Keratinocyte (primary cell): ENCODE measurements at regions not wholly inside any gene's neighbourhood (a gene's known extent, or its start where the extent isn't known, plus 50 kb on each side); places are given as distances from the start of the nearest gene placed in this dataset.

ENCODE experiments used
- DNase-seq: peaks from one replicate; pipeline ENCODE4 v3.0.0-alpha.2; 2011; ENCODE audit warnings: low read depth, missing footprints, low spot score
- FAIRE-seq: peaks from 2 replicates; lab custom pipeline; 2011; peaks lifted over from hg19 to GRCh38; lab: Jason Lieb, UNC
- H2AFZ ChIP-seq: 2 replicates; pipeline ENCODE4 v1.6.0; 2012; ENCODE audit warnings: low read length, control low read depth, inconsistent platforms; ENCODE audit not compliant: control insufficient read depth
- H3K27ac ChIP-seq: 2 replicates; pipeline ENCODE4 v1.5.1; 2011; ENCODE audit warnings: low read length; ENCODE audit not compliant: control insufficient read depth, insufficient read depth
- H3K27me3 ChIP-seq: 3 replicates; pipeline ENCODE4 v1.6.0; 2011; ENCODE audit warnings: low read length; ENCODE audit not compliant: control insufficient read depth, insufficient read depth; ENCODE audit errors: extremely low read depth
- H3K36me3 ChIP-seq, 2 experiments: 2 replicates in 1 of 2; 3 replicates in 1 of 2; pipeline ENCODE4 v1.5.1; 2011; ENCODE audit warnings: low read length in 2 of 2, mild to moderate bottlenecking in 1 of 2; ENCODE audit not compliant: control insufficient read depth in 2 of 2, insufficient read depth in 2 of 2; ENCODE audit errors: extremely low read depth in 1 of 2
- H3K4me1 ChIP-seq: 3 replicates; pipeline ENCODE4 v1.5.1; 2011; ENCODE audit warnings: low read length; ENCODE audit not compliant: control insufficient read depth, insufficient read depth; ENCODE audit errors: extremely low read depth
- H3K4me2 ChIP-seq: 3 replicates; pipeline ENCODE4 v1.6.0; 2011; ENCODE audit warnings: low read depth, low read length; ENCODE audit not compliant: control insufficient read depth, insufficient read depth; ENCODE audit errors: extremely low read depth
- H3K4me3 ChIP-seq, 3 experiments: fragments of 200-600 bp in 1 of 3; sonication (generic) in 1 of 3; 2 replicates in 2 of 3; 3 replicates in 1 of 3; pipeline ENCODE4 v1.5.1; 2011 to 2016; ENCODE audit warnings: low read length in 3 of 3, mild to moderate bottlenecking in 3 of 3, control low read depth in 2 of 3, inconsistent platforms in 1 of 3, low read depth in 1 of 3, mixed read lengths in 1 of 3, mixed run types in 1 of 3, moderate library complexity in 1 of 3; ENCODE audit not compliant: control insufficient read depth in 2 of 3, insufficient read depth in 2 of 3; ENCODE audit errors: extremely low read depth in 1 of 3
- H3K79me2 ChIP-seq: 2 replicates; pipeline ENCODE4 v1.6.0; 2012; ENCODE audit warnings: low read length; ENCODE audit not compliant: control insufficient read depth, insufficient read depth
- H3K9ac ChIP-seq: 3 replicates; pipeline ENCODE4 v1.6.0; 2011; ENCODE audit warnings: low read length; ENCODE audit not compliant: control insufficient read depth, insufficient read depth; ENCODE audit errors: extremely low read depth
- H3K9me1 ChIP-seq: 3 replicates; pipeline ENCODE4 v1.6.0; 2011; ENCODE audit warnings: low read length; ENCODE audit not compliant: control insufficient read depth, insufficient read depth; ENCODE audit errors: extremely low read depth
- H3K9me3 ChIP-seq: 2 replicates; pipeline ENCODE4 v1.5.1; 2012; ENCODE audit warnings: low read depth, low read length; ENCODE audit not compliant: control insufficient read depth
- H4K20me1 ChIP-seq: 3 replicates; pipeline ENCODE4 v1.6.0; 2011; ENCODE audit warnings: low read length; ENCODE audit not compliant: control insufficient read depth, insufficient read depth; ENCODE audit errors: extremely low read depth
- CTCF ChIP-seq, 3 experiments: IDR thresholded peaks in 1 of 3; conservative IDR thresholded peaks in 1 of 3; optimal IDR thresholded peaks in 1 of 3; 2 replicates in 2 of 3; 3 replicates in 1 of 3; pipeline versions ENCODE3 to v1.5.1; 2011; ENCODE audit warnings: low read length in 3 of 3, mild to moderate bottlenecking in 3 of 3, moderate library complexity in 2 of 3, control low read depth in 1 of 3, inconsistent platforms in 1 of 3; ENCODE audit not compliant: insufficient read depth in 2 of 3; ENCODE audit errors: extremely low read depth in 1 of 3
- EZH2 ChIP-seq: IDR thresholded peaks from one replicate; pipeline ENCODE4 v1.6.1; 2012; ENCODE audit warnings: inconsistent platforms, mild to moderate bottlenecking, low read length, moderate library complexity
- dilution Hi-C: fragments of 300-500 bp; cut with MboI; formaldehyde crosslinking; loops from one replicate; pipeline ENCODE4 v1.7.0; 2020; ENCODE audit warnings: low sequenced_read_pairs; ENCODE audit not compliant: extremely low pct_ligation_motif_present

- H3K79me2 ChIP-seq, result no peaks in the 10 kb centered on the region
- H3K27ac ChIP-seq, result peak overlapping the region; percentile 83
- no peaks in the 10 kb centered on the region for H3K9me3 ChIP-seq
- H3K4me3 ChIP-seq, result no peak overlapping the region
- dilution Hi-C loops, result no loop called here
- H4K20me1 ChIP-seq, result no peaks in the 10 kb centered on the region
- no peaks in the 10 kb centered on the region for H3K9me1 ChIP-seq
- peak; percentile 48 for FAIRE-seq
- peak; percentile 33 for DNase-seq
- no peak overlapping the region for H2AFZ ChIP-seq
- peaks cover 33% of the 10 kb centered on the region for H3K4me1 ChIP-seq
- no peaks in the 10 kb centered on the region for H3K27me3 ChIP-seq
- no peak overlapping the region for H3K9ac ChIP-seq
- H3K36me3 ChIP-seq, result no peaks in the 10 kb centered on the region
- peak overlapping the region; percentile 39 for H3K4me2 ChIP-seq
- no peak for TF ChIP-seq EZH2
- TF ChIP-seq CTCF (optimal IDR thresholded peaks at IDR 0.05 in 1 of 3, IDR thresholded peaks at IDR 0.05 in 1 of 3, conservative IDR thresholded peaks at IDR 0.05 in 1 of 3; ENCODE audit: extremely low read depth in 1 of 3, insufficient read depth in 2 of 3, low read length in 3 of 3), result no peak
Observed at GRCh38 chr18:55857409-55857808, 269.4 kb upstream of the TCF4 start.

- no peaks in the 10 kb centered on the region for H3K79me2 ChIP-seq
- DNase-seq (no peak), FAIRE-seq (no peak)
- H3K9me1 ChIP-seq, result no peaks in the 10 kb centered on the region
- H3K4me2 ChIP-seq, result peak overlapping the region; percentile 66
- H2AFZ ChIP-seq, result no peak overlapping the region
- no peak for TF ChIP-seq EZH2
- no peak for TF ChIP-seq CTCF (optimal IDR thresholded peaks at IDR 0.05 in 1 of 3, IDR thresholded peaks at IDR 0.05 in 1 of 3, conservative IDR thresholded peaks at IDR 0.05 in 1 of 3; ENCODE audit: extremely low read depth in 1 of 3, insufficient read depth in 2 of 3, low read length in 3 of 3)
- dilution Hi-C loops, result no loop called here
- H3K9me3 ChIP-seq, result no peaks in the 10 kb centered on the region
- H3K9ac ChIP-seq, result no peak overlapping the region
- no peaks in the 10 kb centered on the region for H3K27me3 ChIP-seq
- no peaks in the 10 kb centered on the region for H3K36me3 ChIP-seq
- peaks cover 33% of the 10 kb centered on the region for H3K4me1 ChIP-seq
- H4K20me1 ChIP-seq, result no peaks in the 10 kb centered on the region
- H3K4me3 ChIP-seq, result peak overlapping the region in 1 of 3 experiments; percentile 38
- peak overlapping the region; percentile 83 for H3K27ac ChIP-seq
Observed at GRCh38 chr18:55856679-55857078, 268.7 kb upstream of the TCF4 start.
